ENCODE measurements at regions not wholly inside any gene's neighbourhood (a gene's known extent, or its start where the extent isn't known, plus 50 kb on each side); places are given as distances from the start of the nearest gene placed in this dataset.

DNA sequence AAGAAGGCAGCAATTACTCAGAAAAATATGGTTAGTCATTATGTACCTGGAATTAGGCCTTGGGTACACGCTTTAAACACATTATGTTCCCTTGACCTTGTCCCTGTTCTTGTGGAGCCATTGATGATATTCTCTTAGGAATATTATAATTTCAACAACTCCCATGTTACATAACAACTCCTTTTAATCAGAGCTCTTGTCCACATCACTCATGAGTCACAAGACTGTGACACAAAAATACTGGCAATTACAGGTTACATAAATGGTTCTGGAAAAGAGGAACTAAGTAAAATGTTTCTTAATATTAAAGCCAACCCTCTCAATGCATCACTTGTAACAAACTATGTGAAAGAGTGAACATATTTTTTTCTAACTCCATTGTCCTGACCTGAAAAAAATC is 143.8 kb upstream of the PCLO start:
- ChIA-PET POLR2A (no interaction called here), CTCF (no interaction called here)
- intact Hi-C loops (cut with micrococcal nuclease) = no loop called here
- Histone ChIP-seq H3K9me1 (replicated peaks; ENCODE audit: control insufficient read depth, extremely low read depth, insufficient read depth, low read length) (no peaks in the 10 kb centered on the region), H3K4me3 (replicated peaks in 1 of 3; ENCODE audit: insufficient read depth in 1 of 3, low read depth in 1 of 3, low read length in 3 of 3) (no peak overlapping the region), H3K4me1 (ENCODE audit: control insufficient read depth, extremely low read depth, insufficient read depth, low read length) (peaks cover 4% of the 10 kb centered on the region), H3K9ac (replicated peaks; ENCODE audit: extremely low read depth, insufficient read depth, low read length) (no peak overlapping the region), H4K20me1 (replicated peaks; ENCODE audit: control insufficient read depth, extremely low read depth, insufficient read depth, low read length) (no peaks in the 10 kb centered on the region), H3K27me3 (ENCODE audit: control insufficient read depth in 2 of 2, insufficient read depth in 2 of 2, low read length in 2 of 2) (no peaks in the 10 kb centered on the region), H3K79me2 (ENCODE audit: control insufficient read depth, insufficient read depth, low read length) (no peaks in the 10 kb centered on the region), H3K9me3 (replicated peaks; ENCODE audit: control insufficient read depth, insufficient read depth, low read length) (no peaks in the 10 kb centered on the region), H3K4me2 (ENCODE audit: insufficient read depth, low read length) (no peak overlapping the region), H2AFZ (ENCODE audit: low read depth, low read length) (no peak overlapping the region), H3K27ac (ENCODE audit: insufficient read depth, low read depth, low read length) (no peak overlapping the region), H3K36me3 (ENCODE audit: control insufficient read depth in 2 of 2, extremely low read depth in 1 of 2, insufficient read depth in 2 of 2, low read length in 2 of 2) (no peaks in the 10 kb centered on the region)
- dilution Hi-C loops (cut with MboI; ENCODE audit: extremely low pct_ligation_motif_present, low sequenced_read_pairs) = no loop called here
- no peak for FAIRE-seq
- no peak for DNase-seq (ENCODE audit: low read depth, low spot score)
- TF ChIP-seq POLR2AphosphoS5 (IDR thresholded peaks at IDR 0.05; ENCODE audit: insufficient read depth, low read depth, low read length) (no peak), MYC (IDR thresholded peaks at IDR 0.05; ENCODE audit: low read depth, low read length) (no peak), EZH2 (IDR thresholded peaks at IDR 0.05; ENCODE audit: borderline replicate concordance, low read depth, low read length, severe bottlenecking) (no peak)
- BruUV-seq (replicated peaks) = no TSS peak

DNA sequence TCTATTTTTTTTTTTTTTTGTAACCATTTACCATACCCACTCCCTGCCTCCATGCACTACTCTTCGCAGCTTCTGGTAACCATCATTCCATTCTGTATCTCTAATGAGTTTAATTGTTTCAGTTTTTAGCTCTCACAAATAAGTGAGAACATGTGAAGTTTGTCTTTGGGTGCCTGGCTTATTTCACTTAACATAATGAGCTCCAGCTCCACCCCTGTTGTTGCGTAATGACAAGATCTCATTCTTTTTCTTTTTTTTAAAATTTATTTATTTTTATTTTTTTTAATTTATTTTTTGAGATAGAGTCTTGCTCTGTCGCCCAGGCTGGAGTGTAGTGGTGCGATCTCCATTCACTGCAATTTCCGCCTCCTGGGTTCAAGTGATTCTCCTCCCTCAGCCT is 142.3 kb upstream of the PCLO start:
- H3K4me2 ChIP-seq (ENCODE audit: insufficient read depth, low read length) = no peak overlapping the region
- CTCF ChIA-PET = no interaction called here
- H3K27me3 ChIP-seq (ENCODE audit: control insufficient read depth in 2 of 2, insufficient read depth in 2 of 2, low read length in 2 of 2) = no peaks in the 10 kb centered on the region
- DNase-seq (ENCODE audit: low read depth, low spot score) (no peak), FAIRE-seq (no peak)
- H3K9me3 ChIP-seq (replicated peaks; ENCODE audit: control insufficient read depth, insufficient read depth, low read length) = no peaks in the 10 kb centered on the region
- no peaks in the 10 kb centered on the region for H3K79me2 ChIP-seq (ENCODE audit: control insufficient read depth, insufficient read depth, low read length)
- H3K4me1 ChIP-seq (ENCODE audit: control insufficient read depth, extremely low read depth, insufficient read depth, low read length) = peaks cover 10% of the 10 kb centered on the region
- no peak overlapping the region for H2AFZ ChIP-seq (ENCODE audit: low read depth, low read length)
- H3K9ac ChIP-seq (replicated peaks; ENCODE audit: extremely low read depth, insufficient read depth, low read length) = no peak overlapping the region
- H3K27ac ChIP-seq (ENCODE audit: insufficient read depth, low read depth, low read length) = no peak overlapping the region
- no TSS peak for BruUV-seq (replicated peaks)
- dilution Hi-C loops (cut with MboI; ENCODE audit: extremely low pct_ligation_motif_present, low sequenced_read_pairs) = no loop called here
- no peaks in the 10 kb centered on the region for H3K9me1 ChIP-seq (replicated peaks; ENCODE audit: control insufficient read depth, extremely low read depth, insufficient read depth, low read length)
- H3K4me3 ChIP-seq (replicated peaks in 1 of 3; ENCODE audit: insufficient read depth in 1 of 3, low read depth in 1 of 3, low read length in 3 of 3) = no peak overlapping the region
- POLR2A ChIA-PET = no interaction called here
- intact Hi-C loops (cut with micrococcal nuclease) = no loop called here
- H3K36me3 ChIP-seq (ENCODE audit: control insufficient read depth in 2 of 2, extremely low read depth in 1 of 2, insufficient read depth in 2 of 2, low read length in 2 of 2) = no peaks in the 10 kb centered on the region
- TF ChIP-seq GATA2 (IDR thresholded peaks at IDR 0.05; ENCODE audit: insufficient read depth, insufficient read length, low read depth, low read length) (no peak), JUN (IDR thresholded peaks at IDR 0.05; ENCODE audit: borderline replicate concordance, insufficient read depth, insufficient read length, low read depth) (no peak), EZH2 (IDR thresholded peaks at IDR 0.05; ENCODE audit: borderline replicate concordance, low read depth, low read length, severe bottlenecking) (no peak), POLR2AphosphoS5 (IDR thresholded peaks at IDR 0.05; ENCODE audit: insufficient read depth, low read depth, low read length) (no peak), POLR2A (IDR thresholded peaks at IDR 0.05; ENCODE audit: low read depth, low read length) (no peak), FOS (IDR thresholded peaks at IDR 0.05; ENCODE audit: borderline replicate concordance, insufficient read depth, low read length) (no peak), MYC (IDR thresholded peaks at IDR 0.05; ENCODE audit: low read depth, low read length) (no peak)
- TF ChIP-seq, protein P1, sequence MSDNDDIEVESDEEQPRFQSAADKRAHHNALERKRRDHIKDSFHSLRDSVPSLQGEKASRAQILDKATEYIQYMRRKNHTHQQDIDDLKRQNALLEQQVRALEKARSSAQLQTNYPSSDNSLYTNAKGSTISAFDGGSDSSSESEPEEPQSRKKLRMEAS (IDR thresholded peaks at IDR 0.05; ENCODE audit: insufficient read depth, insufficient read length) = no peak
- TF ChIP-seq, protein P2, sequence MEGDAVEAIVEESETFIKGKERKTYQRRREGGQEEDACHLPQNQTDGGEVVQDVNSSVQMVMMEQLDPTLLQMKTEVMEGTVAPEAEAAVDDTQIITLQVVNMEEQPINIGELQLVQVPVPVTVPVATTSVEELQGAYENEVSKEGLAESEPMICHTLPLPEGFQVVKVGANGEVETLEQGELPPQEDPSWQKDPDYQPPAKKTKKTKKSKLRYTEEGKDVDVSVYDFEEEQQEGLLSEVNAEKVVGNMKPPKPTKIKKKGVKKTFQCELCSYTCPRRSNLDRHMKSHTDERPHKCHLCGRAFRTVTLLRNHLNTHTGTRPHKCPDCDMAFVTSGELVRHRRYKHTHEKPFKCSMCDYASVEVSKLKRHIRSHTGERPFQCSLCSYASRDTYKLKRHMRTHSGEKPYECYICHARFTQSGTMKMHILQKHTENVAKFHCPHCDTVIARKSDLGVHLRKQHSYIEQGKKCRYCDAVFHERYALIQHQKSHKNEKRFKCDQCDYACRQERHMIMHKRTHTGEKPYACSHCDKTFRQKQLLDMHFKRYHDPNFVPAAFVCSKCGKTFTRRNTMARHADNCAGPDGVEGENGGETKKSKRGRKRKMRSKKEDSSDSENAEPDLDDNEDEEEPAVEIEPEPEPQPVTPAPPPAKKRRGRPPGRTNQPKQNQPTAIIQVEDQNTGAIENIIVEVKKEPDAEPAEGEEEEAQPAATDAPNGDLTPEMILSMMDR (IDR thresholded peaks at IDR 0.05; ENCODE audit: extremely low read depth in 1 of 2, insufficient read depth in 1 of 2, low read depth in 1 of 2, low read length in 2 of 2) = no peak
- H4K20me1 ChIP-seq (replicated peaks; ENCODE audit: control insufficient read depth, extremely low read depth, insufficient read depth, low read length) = no peaks in the 10 kb centered on the region
